ENCODE measurements at regions not wholly inside any gene's neighbourhood (a gene's known extent, or its start where the extent isn't known, plus 50 kb on each side); places are given as distances from the start of the nearest gene placed in this dataset.

- TF ChIP-seq CTCF (IDR thresholded peaks at IDR 0.05) (no peak), POLR2AphosphoS5 (IDR thresholded peaks at IDR 0.05) (no peak), POLR2A (IDR thresholded peaks at IDR 0.05) (no peak), EP300 (IDR thresholded peaks at IDR 0.05) (no peak)
Measured at GRCh38 chr5:96121364-96121763, 159.7 kb upstream of the ELL2 start.

Measured in stomach (tissue), 4 donors.